ENCODE measurements at regions not wholly inside any gene's neighbourhood (a gene's known extent, or its start where the extent isn't known, plus 50 kb on each side); places are given as distances from the start of the nearest gene placed in this dataset.

- DNase-seq (ENCODE audit: low read depth in 4 of 4, low spot score in 2 of 4), result no peak
Observed at GRCh38 chrX:33726281-33727160, 405.6 kb downstream of the FAM47A start.

DNA sequence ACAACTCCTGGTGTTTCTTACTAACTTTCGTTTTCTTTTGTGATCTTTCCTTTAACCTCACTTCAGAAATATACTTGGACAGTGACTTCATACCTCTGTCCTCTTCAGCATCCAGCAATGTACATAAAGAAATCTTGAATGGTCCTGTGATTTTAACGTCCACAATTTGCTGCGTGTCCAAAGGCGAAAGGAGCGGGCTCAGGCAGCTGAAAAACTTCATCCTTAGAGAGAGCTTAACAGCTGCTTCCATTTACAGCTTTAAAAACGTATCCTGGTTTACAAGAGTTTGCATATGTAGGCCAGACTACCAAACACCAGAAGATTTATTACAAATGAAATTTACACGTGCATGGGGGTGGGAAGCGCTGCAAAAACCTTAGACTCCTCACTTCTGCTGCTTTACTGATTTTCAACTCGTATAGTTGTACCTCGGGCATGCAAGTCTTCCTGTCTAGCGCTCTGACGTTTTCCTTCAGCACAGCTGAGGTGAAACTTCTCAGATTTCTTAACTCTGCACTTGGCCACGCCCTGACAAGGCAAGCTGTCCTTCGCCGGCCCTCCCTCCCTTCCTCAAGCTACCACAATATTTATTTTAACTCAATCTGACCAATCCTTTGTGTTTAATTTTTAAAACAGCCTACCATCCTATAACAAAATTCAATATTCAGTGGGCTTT is 406.4 kb downstream of the FAM47A start:
- DNase-seq (ENCODE audit: low read depth in 4 of 4, low spot score in 2 of 4), result peak in 1 of 4 donors; percentile 26

DNA sequence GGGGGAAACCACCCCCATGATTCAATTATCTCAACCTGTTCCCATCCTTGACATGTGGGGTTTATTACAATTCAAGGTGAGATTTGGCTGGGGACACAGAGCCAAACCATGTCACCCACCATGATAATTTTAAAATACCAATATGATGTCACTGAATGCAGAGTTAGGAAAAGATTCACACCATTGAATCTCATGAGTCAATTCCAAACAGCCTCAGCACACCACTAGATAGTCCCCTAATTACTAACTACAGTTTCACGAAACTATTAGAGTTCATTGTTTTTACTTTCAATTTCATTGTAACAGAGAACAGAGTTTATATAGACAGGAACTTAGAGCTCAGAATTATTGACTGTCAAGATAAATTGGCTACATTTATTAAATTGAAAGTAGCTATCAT is 410.2 kb downstream of the FAM47A start:
- no peak for DNase-seq (ENCODE audit: low read depth in 4 of 4, low spot score in 2 of 4)

DNA sequence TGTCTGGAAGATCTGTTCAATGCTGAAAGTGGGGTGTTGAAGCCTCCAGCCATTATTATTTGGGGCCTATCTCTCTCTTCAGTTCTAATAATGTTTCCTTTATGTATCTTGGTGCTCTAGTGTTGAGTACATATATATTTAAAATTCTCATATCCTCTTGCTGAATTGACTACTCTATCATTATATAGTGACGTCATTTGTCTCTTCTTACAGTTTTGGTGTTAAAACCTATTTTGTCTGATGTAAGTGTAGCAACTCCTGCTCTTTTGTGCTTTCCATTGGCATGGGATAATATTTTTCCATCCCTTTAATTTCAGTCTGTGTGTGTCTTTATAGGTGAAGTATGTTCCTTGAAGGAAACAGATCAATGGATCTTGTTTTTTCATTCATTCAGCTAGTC is 446.0 kb downstream of the FAM47A start:
- DNase-seq (ENCODE audit: low read depth in 4 of 4, low spot score in 2 of 4), result no peak
